ENCODE measurements at regions not wholly inside any gene's neighbourhood (a gene's known extent, or its start where the extent isn't known, plus 50 kb on each side); places are given as distances from the start of the nearest gene placed in this dataset.

DNA sequence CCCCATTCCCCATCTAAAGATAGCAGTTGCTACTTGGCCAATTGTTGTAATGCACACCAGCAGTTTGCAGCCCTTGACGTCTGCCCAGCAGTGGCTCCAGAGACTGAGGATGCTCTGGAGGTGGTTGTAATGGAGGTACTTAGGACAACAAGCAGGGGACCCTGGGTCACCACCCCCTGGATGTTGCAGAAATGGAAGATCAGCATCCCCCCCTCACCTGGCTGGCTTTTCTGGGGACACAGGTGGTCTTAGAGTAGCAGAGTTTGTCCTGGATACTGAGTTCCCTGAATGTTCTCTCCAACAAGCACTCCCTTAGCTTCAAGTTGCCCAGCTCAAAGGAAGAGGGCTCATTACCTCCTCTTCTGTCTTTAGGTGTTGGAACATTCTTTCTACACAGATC is 250.5 kb downstream of the AACS start:
- no peaks in the 10 kb centered on the region for H3K4me1 ChIP-seq
- H3K9me3 ChIP-seq: no peaks in the 10 kb centered on the region
- no peak for DNase-seq
- 50 to 94% (median 74%) methylated on average over 1 of the region's 1 CpG for WGBS, 5 donors
- H3K27me3 ChIP-seq (replicated peaks in 1 of 7): peaks cover 0 to 48% (median 0%) of the 10 kb centered on the region in 7 donors
- no peak overlapping the region for H3K4me3 ChIP-seq
- intact Hi-C loops (cut with DNase I; ENCODE audit: low total_unique reads): no loop called here
- no peak overlapping the region for H3K27ac ChIP-seq
- H3K36me3 ChIP-seq: no peaks in the 10 kb centered on the region
- TF ChIP-seq POLR2A (IDR thresholded peaks at IDR 0.05): no peak

DNA sequence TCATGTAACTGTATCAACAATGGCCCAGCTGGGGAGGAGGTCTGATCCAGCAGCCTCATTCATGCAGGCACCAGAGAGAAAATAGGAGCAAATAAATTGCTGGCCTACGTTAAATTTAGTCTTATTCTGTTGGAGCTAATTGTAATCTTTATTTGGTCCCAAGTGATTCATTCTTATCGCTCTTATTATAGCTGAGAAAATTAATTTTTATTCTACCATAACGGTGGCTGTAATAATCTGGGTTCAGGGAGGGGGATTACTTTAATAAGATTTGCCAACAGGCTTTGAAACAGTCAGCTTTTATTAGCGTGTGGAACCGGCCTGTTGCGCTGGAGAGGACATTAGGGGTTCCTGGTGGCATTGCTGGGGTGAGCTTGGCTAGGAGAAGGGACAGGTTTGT is 254.9 kb downstream of the AACS start:
- Histone ChIP-seq H3K27ac (no peak overlapping the region), H3K4me3 (no peak overlapping the region), H3K4me1 (no peaks in the 10 kb centered on the region), H3K9me3 (peaks cover 0 to 4% (median 0%) of the 10 kb centered on the region in 8 donors), H3K36me3 (no peaks in the 10 kb centered on the region), H3K27me3 (replicated peaks in 1 of 7) (peaks cover 0 to 32% (median 0%) of the 10 kb centered on the region in 7 donors)
- 86 to 91% (median 90%) methylated on average over 6 of the region's 6 CpGs for WGBS, 5 donors
- DNase-seq: no peak
- TF ChIP-seq, protein P1, sequence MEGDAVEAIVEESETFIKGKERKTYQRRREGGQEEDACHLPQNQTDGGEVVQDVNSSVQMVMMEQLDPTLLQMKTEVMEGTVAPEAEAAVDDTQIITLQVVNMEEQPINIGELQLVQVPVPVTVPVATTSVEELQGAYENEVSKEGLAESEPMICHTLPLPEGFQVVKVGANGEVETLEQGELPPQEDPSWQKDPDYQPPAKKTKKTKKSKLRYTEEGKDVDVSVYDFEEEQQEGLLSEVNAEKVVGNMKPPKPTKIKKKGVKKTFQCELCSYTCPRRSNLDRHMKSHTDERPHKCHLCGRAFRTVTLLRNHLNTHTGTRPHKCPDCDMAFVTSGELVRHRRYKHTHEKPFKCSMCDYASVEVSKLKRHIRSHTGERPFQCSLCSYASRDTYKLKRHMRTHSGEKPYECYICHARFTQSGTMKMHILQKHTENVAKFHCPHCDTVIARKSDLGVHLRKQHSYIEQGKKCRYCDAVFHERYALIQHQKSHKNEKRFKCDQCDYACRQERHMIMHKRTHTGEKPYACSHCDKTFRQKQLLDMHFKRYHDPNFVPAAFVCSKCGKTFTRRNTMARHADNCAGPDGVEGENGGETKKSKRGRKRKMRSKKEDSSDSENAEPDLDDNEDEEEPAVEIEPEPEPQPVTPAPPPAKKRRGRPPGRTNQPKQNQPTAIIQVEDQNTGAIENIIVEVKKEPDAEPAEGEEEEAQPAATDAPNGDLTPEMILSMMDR (IDR thresholded peaks at IDR 0.05 in 8 of 11, conservative IDR thresholded peaks at IDR 0.05 in 3 of 11): no peak
- TF ChIP-seq POLR2AphosphoS5 (IDR thresholded peaks at IDR 0.05) (no peak), POLR2A (IDR thresholded peaks at IDR 0.05) (no peak)
- intact Hi-C loops (cut with DNase I; ENCODE audit: low total_unique reads): no loop called here

DNA sequence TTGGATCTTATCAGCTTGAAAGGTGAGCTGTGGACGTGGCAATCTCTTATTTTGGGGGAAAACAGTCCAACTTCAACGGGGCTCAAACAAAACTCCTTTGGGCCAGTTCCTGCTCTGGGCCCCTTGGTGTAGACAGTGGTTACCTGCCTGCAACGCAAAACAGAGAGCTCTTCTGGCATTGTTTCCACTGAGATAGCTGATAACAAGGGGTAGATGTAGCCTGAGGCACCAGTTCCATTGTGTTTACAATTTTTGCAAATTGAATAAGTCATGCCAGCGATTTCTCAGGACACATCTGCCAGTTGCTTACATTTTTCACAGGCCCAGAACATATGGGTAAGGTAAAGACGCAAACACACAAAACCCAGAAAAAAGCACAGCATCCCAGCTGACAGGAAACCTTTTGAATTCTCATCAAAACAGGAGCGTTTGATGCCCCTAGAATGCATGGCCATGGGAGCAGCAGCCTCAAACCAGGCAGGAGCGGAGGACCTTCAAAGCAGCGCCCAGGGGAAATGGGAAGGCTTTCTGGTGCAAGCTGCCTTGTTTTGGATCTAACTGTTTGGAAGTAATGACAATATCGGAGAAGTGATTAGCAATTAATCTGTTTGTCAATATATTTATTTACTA is 259.7 kb downstream of the AACS start:
- H3K27ac ChIP-seq: no peak overlapping the region
- H3K4me3 ChIP-seq: no peak overlapping the region
- H3K27me3 ChIP-seq (replicated peaks in 1 of 7): peaks cover 0 to 43% (median 11%) of the 10 kb centered on the region in 7 donors
- no peak for TF ChIP-seq POLR2A (IDR thresholded peaks at IDR 0.05)
- TF ChIP-seq POLR2AphosphoS5 (IDR thresholded peaks at IDR 0.05): no peak
- TF ChIP-seq, protein P1 (IDR thresholded peaks at IDR 0.05 in 8 of 11, conservative IDR thresholded peaks at IDR 0.05 in 3 of 11): no peak
- no peak for DNase-seq
- intact Hi-C loops (cut with DNase I; ENCODE audit: low total_unique reads): no loop called here
- peaks cover 0 to 11% (median 6%) of the 10 kb centered on the region in 8 donors for H3K9me3 ChIP-seq
- WGBS, 5 donors: 55 to 73% (median 63%) methylated on average over 9 of the region's 9 CpGs
- H3K4me1 ChIP-seq: no peaks in the 10 kb centered on the region
- no peaks in the 10 kb centered on the region for H3K36me3 ChIP-seq

DNA sequence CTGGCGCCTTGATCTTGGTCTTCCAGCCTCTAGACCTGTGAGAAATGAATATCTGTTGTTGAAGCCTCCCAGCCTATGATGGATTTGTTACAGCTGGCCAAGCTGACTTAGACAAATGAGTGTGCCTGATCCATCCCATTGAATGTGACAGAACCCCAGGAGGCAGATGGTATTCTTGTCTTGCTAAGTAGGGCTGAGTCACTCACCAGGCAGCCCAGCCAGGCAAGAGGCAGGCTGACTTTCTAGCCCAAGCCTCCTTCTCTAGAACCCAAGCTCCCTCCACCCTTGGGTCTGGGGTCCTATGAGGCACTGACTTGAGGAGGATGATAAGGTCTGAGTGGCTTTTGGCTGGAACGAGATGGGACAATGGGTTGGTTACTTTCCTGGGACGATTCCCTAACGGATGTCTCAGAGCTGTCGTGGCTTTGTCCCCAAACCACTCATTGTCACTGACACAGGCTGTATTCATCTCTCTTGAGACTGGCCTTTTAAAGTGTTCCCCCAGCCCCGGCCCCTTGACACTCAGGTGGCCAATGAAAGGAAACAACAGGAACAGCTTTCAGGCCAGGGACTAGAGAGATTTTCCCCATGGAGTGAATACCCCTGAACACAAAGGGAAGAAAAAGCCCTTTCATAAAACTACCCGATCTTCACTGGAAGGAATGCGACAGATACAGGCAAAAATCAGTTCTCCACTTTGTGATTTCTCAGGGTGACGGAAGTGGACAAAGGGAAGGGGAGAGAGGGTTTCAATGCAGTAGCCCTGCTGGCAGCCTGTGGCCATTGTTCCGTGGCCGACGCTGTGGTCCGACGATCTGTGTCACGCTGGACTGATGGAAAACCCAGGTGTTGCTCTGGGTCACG is 264.2 kb downstream of the AACS start:
- H3K27me3 ChIP-seq (replicated peaks in 1 of 7): peaks cover 0 to 83% (median 21%) of the 10 kb centered on the region in 7 donors
- TF ChIP-seq POLR2AphosphoS5 (IDR thresholded peaks at IDR 0.05) (no peak), POLR2A (IDR thresholded peaks at IDR 0.05) (no peak)
- TF ChIP-seq, protein P1 (IDR thresholded peaks at IDR 0.05 in 8 of 11, conservative IDR thresholded peaks at IDR 0.05 in 3 of 11): no peak
- intact Hi-C loops (cut with DNase I; ENCODE audit: low total_unique reads): no loop called here
- H3K4me1 ChIP-seq: peaks cover 0 to 7% (median 6%) of the 10 kb centered on the region in 6 donors
- no peaks in the 10 kb centered on the region for H3K36me3 ChIP-seq
- 71 to 83% (median 81%) methylated on average over 16 of the region's 16 CpGs for WGBS, 5 donors
- no peak overlapping the region for H3K27ac ChIP-seq
- peaks cover 0 to 8% (median 6%) of the 10 kb centered on the region in 8 donors for H3K9me3 ChIP-seq
- H3K4me3 ChIP-seq: no peak overlapping the region
- no peak for DNase-seq
